ENCODE measurements at regions not wholly inside any gene's neighbourhood (a gene's known extent, or its start where the extent isn't known, plus 50 kb on each side); places are given as distances from the start of the nearest gene placed in this dataset.

DNA sequence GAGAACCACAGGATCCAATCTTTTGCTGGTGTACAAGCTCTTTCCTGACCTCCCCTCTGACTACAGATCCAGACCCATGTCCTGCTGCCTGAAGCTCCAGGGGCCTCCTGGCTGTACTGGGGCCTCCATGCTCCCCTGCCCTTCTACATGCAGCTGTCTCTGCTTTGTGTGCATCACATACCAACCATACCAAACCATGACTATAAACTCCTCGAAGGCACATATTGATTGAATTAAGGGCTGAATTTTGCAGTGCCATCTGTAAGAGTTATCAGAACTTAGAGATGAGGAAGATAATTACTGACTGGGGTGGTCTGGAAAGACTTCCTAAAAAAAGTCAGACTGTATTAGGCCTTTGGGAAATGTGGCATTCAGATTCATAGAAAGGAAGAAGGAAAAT is 139.9 kb upstream of the CXCR4 start:
- no peak for DNase-seq

DNA sequence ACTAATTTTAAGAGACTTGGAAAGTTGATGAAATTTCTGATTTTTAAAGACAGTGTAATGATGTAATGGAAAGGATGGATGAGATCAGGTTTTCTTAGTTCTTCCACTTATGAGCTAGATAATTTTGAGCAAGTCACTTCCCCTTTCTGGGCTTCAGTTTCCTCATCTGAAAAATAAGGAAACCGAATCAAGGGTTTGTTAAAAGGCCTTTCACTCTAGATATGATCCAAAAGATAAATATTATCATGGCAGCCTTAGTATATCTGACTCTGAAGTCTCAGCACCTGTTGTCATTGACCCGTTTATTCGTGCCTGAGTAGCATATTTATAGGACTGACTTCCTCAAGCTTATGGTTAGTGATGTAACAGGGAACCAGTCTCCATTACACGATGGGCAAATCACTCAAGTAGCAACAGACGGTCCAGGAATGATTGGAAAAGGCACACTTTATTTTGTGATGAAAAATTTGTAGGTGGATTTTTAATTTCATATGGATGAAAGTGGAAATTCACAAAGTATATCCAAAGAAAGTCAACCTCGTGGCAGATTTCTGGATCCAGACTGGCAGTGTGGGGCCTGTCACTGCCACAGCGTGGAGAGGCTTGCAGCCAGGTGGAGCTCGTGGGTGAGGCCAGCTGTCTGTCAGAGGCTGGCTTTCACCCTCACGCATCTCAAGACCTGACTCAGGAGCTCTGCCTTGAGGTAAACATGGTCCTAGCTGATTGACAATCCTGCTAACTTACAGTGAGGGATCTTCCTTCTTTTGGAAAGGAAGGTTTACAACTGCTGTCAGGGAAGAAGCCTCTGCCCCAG is 137.9 kb upstream of the CXCR4 start:
- DNase-seq = no peak

GRCh38 chr2:136255127-136255526 is 137.2 kb upstream of the CXCR4 start:
- no peak for DNase-seq

DNA sequence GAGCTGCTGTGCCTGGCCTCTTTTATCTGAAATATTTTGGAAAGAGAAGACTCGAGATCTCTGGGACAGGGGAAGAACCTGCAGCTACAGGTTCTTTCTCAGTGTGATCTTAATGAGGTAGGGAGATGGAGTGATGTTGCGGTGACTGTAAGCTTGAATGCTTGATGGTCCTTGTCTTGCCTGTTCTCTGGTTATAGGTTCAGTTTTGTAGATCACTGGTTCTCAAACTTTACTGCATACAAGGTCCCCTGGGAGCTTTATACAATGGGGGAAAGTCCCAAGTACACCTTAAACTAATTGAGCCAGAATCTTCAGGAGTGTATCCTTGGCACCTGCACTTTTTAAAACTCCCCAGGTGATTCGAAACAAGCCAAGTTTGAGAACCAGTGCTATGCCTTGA is 136.7 kb upstream of the CXCR4 start:
- no peak for DNase-seq

DNA sequence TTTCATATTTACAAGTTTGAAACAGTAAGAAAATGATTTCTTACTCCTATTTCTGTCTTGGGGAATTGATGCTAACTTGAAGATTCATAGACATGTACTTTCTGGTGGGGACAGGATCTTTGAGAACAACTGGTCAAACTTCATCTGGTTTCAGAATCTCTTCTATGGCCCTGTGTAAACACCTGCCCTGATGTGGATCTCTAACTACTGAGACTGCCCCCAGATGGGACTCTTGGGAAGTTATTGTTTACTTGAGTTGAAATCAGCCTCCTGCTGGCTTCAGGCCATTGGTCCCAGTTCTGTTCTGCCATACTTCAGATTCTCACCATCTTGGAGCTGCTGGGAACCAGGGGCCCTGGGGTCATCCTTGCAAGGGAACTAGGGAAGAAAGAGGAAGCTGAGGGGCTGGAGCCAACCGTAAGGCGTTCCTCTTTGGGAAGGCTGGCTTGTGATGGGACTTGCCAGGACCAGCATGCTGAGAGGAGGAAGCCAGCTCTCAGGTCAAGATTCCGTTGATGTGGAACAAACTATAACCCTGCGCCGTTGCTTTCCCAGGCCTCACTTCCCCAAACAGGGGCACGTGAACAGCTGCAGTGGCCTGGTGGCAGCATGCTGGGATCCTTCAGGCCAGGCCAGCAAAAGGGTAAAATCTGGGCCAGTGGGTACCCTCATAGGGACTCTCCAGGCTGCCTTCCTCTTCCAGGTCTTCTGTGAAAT is 135.5 kb upstream of the CXCR4 start:
- no peak for DNase-seq

GRCh38 chr2:136251885-136252585 is 134.1 kb upstream of the CXCR4 start:
- no peak for DNase-seq

DNA sequence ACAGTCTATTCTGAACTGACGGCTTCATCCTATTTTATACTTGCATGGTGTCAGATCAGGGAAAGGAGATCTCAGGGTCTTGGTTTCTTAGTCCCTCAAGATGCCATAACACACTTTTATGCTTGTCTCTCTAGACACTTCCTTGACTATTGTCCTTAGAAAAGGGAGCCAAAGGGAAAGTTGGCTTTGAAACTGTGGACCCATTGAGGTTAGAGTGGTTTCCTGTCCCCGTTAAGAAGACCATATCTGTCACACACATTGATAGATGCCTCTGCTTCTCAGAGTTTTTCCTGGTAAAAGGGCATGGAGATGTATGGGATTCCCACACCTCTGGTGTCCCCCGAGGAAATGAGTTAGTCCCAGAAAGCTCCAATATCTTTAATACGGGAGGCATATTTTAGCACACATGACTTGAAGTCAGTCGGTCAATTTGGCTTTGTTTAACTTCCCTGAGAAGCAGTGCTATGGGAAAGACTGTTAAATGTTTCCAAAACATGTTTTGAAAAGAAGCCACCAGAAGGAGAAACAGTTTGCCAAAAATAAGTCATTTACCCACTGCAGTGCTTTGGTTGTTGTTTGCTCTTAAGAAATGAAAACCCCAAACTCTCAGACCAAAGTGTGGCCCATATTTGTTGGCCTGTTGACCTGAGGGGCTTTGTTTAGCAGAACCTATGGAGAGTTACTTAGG is 133.4 kb upstream of the CXCR4 start:
- no peak for DNase-seq

- DNase-seq = no peak
These were observed 132.2 kb upstream of the CXCR4 start for GRCh38 chr2:136250131-136250530.

GRCh38 chr2:136248907-136249306 is 131.0 kb upstream of the CXCR4 start:
- DNase-seq = no peak

GRCh38 chr2:136248242-136248641 is 130.3 kb upstream of the CXCR4 start:
- peak; percentile 47 for DNase-seq

- DNase-seq = no peak
These were observed 129.4 kb upstream of the CXCR4 start for GRCh38 chr2:136247204-136247950.

DNA sequence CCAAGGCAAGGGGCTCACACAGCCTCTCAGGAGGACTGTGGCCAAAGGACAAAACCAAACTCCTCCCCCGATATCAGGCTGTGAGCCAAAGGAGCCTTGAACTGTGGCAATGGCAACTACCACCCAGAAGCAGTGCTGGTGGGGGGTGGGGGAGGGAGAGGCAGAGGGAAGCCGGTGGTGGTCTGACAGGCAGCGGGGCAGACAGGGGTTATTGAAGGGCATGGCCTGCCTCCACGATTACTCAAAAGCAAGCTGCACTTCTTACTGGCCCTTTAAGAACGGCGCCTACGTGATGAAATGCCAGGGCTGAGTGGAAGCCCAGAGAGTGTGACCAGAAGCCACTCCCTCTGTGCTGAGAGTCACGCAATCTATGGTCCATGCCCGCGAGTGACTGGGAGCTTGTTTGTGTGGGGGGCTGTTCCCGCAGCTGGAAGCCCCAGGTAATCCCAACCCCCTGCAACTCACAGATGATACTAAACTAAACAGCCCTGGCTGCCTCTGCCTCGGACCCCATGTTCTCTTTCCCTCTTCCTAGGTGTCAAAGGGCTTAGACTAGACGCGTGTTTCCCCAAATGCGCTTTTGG is 128.2 kb upstream of the CXCR4 start:
- no peak for DNase-seq

DNA sequence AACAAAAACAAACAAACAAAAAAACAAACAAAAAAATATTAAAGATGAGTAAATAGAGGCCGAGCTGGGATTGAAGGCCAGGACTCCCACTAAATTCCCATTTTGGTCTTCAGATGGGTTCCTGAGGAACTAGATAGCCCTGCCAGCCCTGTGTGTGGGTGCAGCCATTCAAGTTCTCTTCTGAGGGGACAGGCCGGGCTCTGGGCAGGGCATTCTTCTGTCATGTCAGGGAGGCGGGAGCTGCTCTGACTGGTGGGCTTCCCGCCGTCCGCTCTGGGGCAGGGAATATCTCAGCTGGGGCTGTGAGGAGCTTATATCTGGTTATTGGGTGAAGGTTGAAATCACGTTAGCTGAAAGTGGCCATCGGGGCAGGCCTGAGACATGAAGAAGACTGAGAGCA is 127.3 kb upstream of the CXCR4 start:
- DNase-seq = no peak

DNA sequence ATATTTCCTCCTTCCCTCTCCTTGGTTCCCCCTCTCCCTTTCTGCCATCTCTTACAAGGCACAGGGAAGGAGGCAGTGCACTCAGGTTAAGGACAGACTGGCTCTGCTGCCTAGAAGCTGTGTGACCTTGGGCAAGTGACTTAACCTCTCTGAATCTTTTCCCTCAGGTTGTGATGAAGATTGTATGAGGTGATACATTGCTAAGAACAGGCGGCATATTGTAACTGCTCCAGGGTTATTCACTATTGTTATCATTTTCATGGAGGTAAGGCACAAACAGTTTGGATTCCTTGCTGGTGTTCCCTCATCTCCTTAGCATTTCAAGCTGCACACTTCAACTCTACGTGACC is 126.6 kb upstream of the CXCR4 start:
- DNase-seq = no peak

DNA sequence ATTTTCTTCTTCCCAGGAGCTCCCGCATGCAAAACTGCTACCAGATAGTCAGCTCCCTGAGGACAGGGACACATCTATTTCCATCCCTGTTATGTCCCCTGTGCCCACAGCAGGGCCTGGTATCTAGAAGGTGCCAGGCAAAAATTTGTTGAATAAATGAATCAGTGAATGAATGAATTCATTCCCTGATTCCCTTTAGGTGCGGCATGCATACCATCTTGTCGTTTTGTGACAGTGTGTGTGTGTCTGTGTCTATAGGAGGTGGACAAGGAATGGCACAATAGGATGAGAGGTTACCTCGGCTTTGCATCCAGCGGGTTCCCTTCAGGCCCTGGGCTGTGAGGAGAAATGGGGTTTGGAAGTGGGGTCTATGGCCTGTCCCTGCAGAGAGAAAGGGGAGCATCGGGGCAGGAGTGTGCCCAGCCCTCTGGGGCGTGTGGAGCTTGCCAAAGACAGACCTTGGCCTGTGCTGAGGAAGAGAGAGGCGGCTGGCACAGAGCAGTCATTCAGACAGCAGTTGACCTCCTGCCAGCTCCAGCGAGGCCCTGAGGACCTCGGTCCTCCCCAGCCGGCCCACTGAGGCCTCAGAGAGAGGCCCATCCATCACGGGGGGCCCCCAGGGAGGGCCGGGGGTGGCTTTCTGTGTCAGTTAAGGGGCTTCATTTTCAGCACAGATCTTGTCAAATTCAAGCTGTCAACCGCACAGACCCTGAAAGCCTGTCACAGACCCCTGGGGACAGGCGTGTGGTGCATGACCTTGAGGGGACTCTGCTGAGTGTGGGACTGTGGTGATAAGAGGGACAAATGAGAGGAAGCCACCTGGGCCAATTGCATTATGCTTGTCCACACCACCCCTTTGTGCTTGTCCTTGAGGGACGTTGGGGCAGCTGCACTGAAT is 125.9 kb upstream of the CXCR4 start:
- DNase-seq = no peak

- DNase-seq = no peak
These were observed 124.8 kb upstream of the CXCR4 start for GRCh38 chr2:136242687-136243277.

- DNase-seq = no peak
These were observed 124.2 kb upstream of the CXCR4 start for GRCh38 chr2:136242100-136242499.

DNA sequence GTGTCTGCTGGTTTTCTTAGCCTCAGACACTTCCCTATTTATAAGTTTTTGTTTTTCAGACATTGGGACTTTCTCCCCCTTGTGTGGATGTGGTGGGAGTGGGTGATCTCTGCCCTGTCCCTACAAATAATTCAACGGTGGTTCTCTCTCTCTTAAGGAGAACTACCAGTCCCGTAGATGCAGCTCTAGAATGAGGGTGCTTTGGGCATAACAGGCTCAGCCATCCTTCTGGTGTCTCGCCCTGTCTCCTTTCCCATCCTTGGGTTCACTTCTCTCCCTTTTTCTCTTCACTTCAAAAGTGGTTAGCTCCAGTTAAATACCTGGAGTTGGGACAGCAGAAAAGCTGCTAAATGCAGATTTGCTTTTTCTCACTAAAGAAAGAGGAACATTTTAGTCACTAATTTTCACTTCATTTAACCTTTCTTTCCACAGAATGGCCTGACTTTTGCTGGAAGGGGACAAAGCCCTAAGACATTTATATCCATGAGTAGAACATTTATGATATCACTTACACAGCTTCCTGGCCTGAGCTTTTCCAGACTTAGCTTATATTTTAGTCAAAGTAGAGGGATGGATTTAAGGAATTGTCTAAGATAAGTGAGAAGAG is 121.2 kb upstream of the CXCR4 start:
- DNase-seq = no peak

GRCh38 chr2:136238286-136239078 is 120.5 kb upstream of the CXCR4 start:
- DNase-seq = no peak

Data from NCI-H1092 treated with DMSO at 0.1 percent for 48 hours (cell line).